ENCODE measurements at regions not wholly inside any gene's neighbourhood (a gene's known extent, or its start where the extent isn't known, plus 50 kb on each side); places are given as distances from the start of the nearest gene placed in this dataset.
A peak's percentile ranks its signal among the peaks of the same experiment; 100 is the strongest.

- DNase-seq = no peak
Observed at GRCh38 chr16:86683441-86684194, 105.3 kb downstream of the FOXL1 start.

- no peak for DNase-seq
Observed at GRCh38 chr16:86685076-86685475, 106.7 kb downstream of the FOXL1 start.

- DNase-seq = no peak
Observed at GRCh38 chr16:86690970-86691369, 112.6 kb downstream of the FOXL1 start.

GRCh38 chr16:86692426-86692825 lies 114.1 kb downstream of the FOXL1 start:
- DNase-seq = no peak

- DNase-seq = no peak
Observed at GRCh38 chr16:86693033-86693432, 114.7 kb downstream of the FOXL1 start.

- no peak for DNase-seq
Observed at GRCh38 chr16:86697715-86698114, 119.4 kb downstream of the FOXL1 start.

- DNase-seq = no peak
Observed at GRCh38 chr16:86700046-86700945, 121.9 kb downstream of the FOXL1 start.

- DNase-seq = no peak
Observed at GRCh38 chr16:86701286-86701975, 123.1 kb downstream of the FOXL1 start.

- no peak for DNase-seq
Observed at GRCh38 chr16:86702824-86703588, 124.7 kb downstream of the FOXL1 start.

- no peak for DNase-seq
Observed at GRCh38 chr16:86704516-86704915, 126.2 kb downstream of the FOXL1 start.

- no peak for DNase-seq
Observed at GRCh38 chr16:86706726-86707125, 128.4 kb downstream of the FOXL1 start.

GRCh38 chr16:86707171-86707570 lies 128.8 kb downstream of the FOXL1 start:
- no peak for DNase-seq

GRCh38 chr16:86707581-86707980 lies 129.2 kb downstream of the FOXL1 start:
- DNase-seq = no peak

GRCh38 chr16:86708431-86708830 lies 130.1 kb downstream of the FOXL1 start:
- DNase-seq = no peak

GRCh38 chr16:86709103-86709502 lies 130.8 kb downstream of the FOXL1 start:
- no peak for DNase-seq

GRCh38 chr16:86709902-86710601 lies 131.7 kb downstream of the FOXL1 start:
- peak; percentile 4 for DNase-seq

- no peak for DNase-seq
Observed at GRCh38 chr16:86710602-86710950, 132.2 kb downstream of the FOXL1 start.

GRCh38 chr16:86712158-86713009 lies 134.0 kb downstream of the FOXL1 start:
- DNase-seq = no peak

- no peak for DNase-seq
Observed at GRCh38 chr16:86713021-86713631, 134.8 kb downstream of the FOXL1 start.

GRCh38 chr16:86714166-86714565 lies 135.8 kb downstream of the FOXL1 start:
- no peak for DNase-seq

- no peak for DNase-seq
Observed at GRCh38 chr16:86716649-86717048, 138.3 kb downstream of the FOXL1 start.

Measured in NCI-H82 (cell line).